GM23338 (cell line): ENCODE measurements at regions not wholly inside any gene's neighbourhood (a gene's known extent, or its start where the extent isn't known, plus 50 kb on each side); places are given as distances from the start of the nearest gene placed in this dataset.

Source experiments
- ATAC-seq: fragments of 200-7000 bp; cut with Tn5 transposase; 3 replicates; pipeline ENCODE4 v1.9.1; 2020
- DNase-seq: peaks from one replicate; pipeline ENCODE4 v3.0.0-alpha.2; 2015; ENCODE audit warnings: low spot score
- H2AFZ ChIP-seq: fragments of 200-600 bp; sonication (generic); 2 replicates; pipeline ENCODE4 v1.8.0; 2016; ENCODE audit warnings: antibody characterized with exemption, mild to moderate bottlenecking, moderate library complexity
- H3F3A ChIP-seq: fragments of 200-600 bp; sonication (generic); replicated peaks from 2 replicates; pipeline ENCODE4 v1.8.0; 2017; ENCODE audit warnings: antibody characterized with exemption, mixed run types, low read depth
- H3K27ac ChIP-seq: fragments of 200-600 bp; sonication (generic); 2 replicates; pipeline ENCODE4 v1.6.1; 2016; ENCODE audit warnings: low read depth
- H3K27me3 ChIP-seq: fragments of 200-600 bp; sonication (generic); 2 replicates; pipeline ENCODE4 v1.8.0; 2016; ENCODE audit warnings: mild to moderate bottlenecking, mixed run types, moderate library complexity; ENCODE audit not compliant: insufficient read depth
- H3K36me3 ChIP-seq: fragments of 200-600 bp; sonication (generic); 2 replicates; pipeline ENCODE4 v1.8.0; 2016; ENCODE audit warnings: mild to moderate bottlenecking; ENCODE audit not compliant: insufficient read depth
- H3K4me1 ChIP-seq: fragments of 200-600 bp; sonication (generic); 2 replicates; pipeline ENCODE4 v1.8.0; 2016; ENCODE audit warnings: mild to moderate bottlenecking, moderate library complexity; ENCODE audit not compliant: insufficient read depth
- H3K4me2 ChIP-seq: fragments of 200-600 bp; sonication (generic); 2 replicates; pipeline ENCODE4 v1.7.1; 2017; ENCODE audit warnings: mixed run types
- H3K4me3 ChIP-seq: fragments of 200-600 bp; sonication (generic); 2 replicates; pipeline ENCODE4 v1.6.1; 2016; ENCODE audit warnings: mixed run types
- H3K79me2 ChIP-seq: fragments of 200-600 bp; sonication (generic); replicated peaks from 2 replicates; pipeline ENCODE4 v1.8.0; 2017; ENCODE audit warnings: mild to moderate bottlenecking; ENCODE audit not compliant: insufficient read depth
- H3K9me2 ChIP-seq: fragments of 200-600 bp; sonication (generic); 2 replicates; pipeline ENCODE4 v1.8.0; 2017; ENCODE audit not compliant: insufficient read depth
- H4K20me1 ChIP-seq: fragments of 200-600 bp; sonication (generic); replicated peaks from 2 replicates; pipeline ENCODE4 v1.8.0; 2017; ENCODE audit warnings: mild to moderate bottlenecking; ENCODE audit not compliant: insufficient read depth
- H3K27ac Mint-ChIP-seq: 2 replicates; pipeline ENCODE4 v1.8.0; 2020; ENCODE audit warnings: inconsistent platforms, mild to moderate bottlenecking, moderate library complexity, mixed read lengths
- H3K27me3 Mint-ChIP-seq: 3 replicates; pipeline ENCODE4 v1.8.0; 2022; ENCODE audit warnings: low read depth, mild to moderate bottlenecking, moderate library complexity, mixed read lengths, inconsistent platforms; ENCODE audit not compliant: insufficient read depth, poor library complexity
- H3K36me3 Mint-ChIP-seq: 3 replicates; pipeline ENCODE4 v1.8.0; 2021; ENCODE audit warnings: low read depth, mild to moderate bottlenecking, inconsistent platforms, moderate library complexity, mixed read lengths
- H3K4me1 Mint-ChIP-seq: 3 replicates; pipeline ENCODE4 v1.8.0; 2020; ENCODE audit warnings: mild to moderate bottlenecking, inconsistent platforms, mixed read lengths
- H3K4me3 Mint-ChIP-seq: 3 replicates; pipeline ENCODE4 v1.8.0; 2021; ENCODE audit warnings: moderate library complexity, mild to moderate bottlenecking, inconsistent platforms, mixed read lengths
- H3K9me3 Mint-ChIP-seq: 3 replicates; pipeline ENCODE4 v1.8.0; 2020; ENCODE audit warnings: moderate library complexity, mild to moderate bottlenecking, inconsistent platforms, mixed read lengths
- CREB1 ChIP-seq: fragments of 250-450 bp; sonication (Bioruptor Pico); IDR thresholded peaks from 2 replicates; pipeline ENCODE4 v1.5.0; 2020; ENCODE audit warnings: low read depth, mild to moderate bottlenecking, moderate library complexity
- ETS1 ChIP-seq: IDR thresholded peaks from 2 replicates; pipeline ENCODE4 v1.6.1; 2016; ENCODE audit warnings: antibody characterized with exemption
- EZH2 ChIP-seq: fragments of 200-600 bp; sonication (generic); IDR thresholded peaks from one replicate; pipeline ENCODE4 v1.8.0; 2017; ENCODE audit warnings: antibody characterized with exemption, mild to moderate bottlenecking, low read depth; ENCODE audit not compliant: unreplicated experiment
- EZH2phosphoT487 ChIP-seq: fragments of 200-600 bp; sonication (generic); IDR thresholded peaks from one replicate; pipeline ENCODE4 v1.8.1; 2018; ENCODE audit warnings: antibody characterized with exemption; ENCODE audit not compliant: unreplicated experiment
- JUNB ChIP-seq: IDR thresholded peaks from one replicate; pipeline ENCODE4 v1.6.1; 2016; ENCODE audit warnings: antibody characterized with exemption; ENCODE audit not compliant: unreplicated experiment
- ZNF114 ChIP-seq: fragments of 250-450 bp; sonication (Bioruptor Pico); IDR thresholded peaks from 2 replicates; pipeline ENCODE4 v1.5.0; 2020; ENCODE audit warnings: mild to moderate bottlenecking, moderate library complexity
- ZNF331 ChIP-seq: fragments of 250-450 bp; sonication (Bioruptor Pico); IDR thresholded peaks from 2 replicates; pipeline ENCODE4 v1.5.0; 2020; ENCODE audit warnings: low read depth, mild to moderate bottlenecking, moderate library complexity
- TF ChIP-seq, protein P1 (sequence below): fragments of 250-450 bp; sonication (Bioruptor Pico); IDR thresholded peaks from 2 replicates; pipeline ENCODE4 v1.5.0; 2020; ENCODE audit warnings: mild to moderate bottlenecking, moderate library complexity

DNA sequence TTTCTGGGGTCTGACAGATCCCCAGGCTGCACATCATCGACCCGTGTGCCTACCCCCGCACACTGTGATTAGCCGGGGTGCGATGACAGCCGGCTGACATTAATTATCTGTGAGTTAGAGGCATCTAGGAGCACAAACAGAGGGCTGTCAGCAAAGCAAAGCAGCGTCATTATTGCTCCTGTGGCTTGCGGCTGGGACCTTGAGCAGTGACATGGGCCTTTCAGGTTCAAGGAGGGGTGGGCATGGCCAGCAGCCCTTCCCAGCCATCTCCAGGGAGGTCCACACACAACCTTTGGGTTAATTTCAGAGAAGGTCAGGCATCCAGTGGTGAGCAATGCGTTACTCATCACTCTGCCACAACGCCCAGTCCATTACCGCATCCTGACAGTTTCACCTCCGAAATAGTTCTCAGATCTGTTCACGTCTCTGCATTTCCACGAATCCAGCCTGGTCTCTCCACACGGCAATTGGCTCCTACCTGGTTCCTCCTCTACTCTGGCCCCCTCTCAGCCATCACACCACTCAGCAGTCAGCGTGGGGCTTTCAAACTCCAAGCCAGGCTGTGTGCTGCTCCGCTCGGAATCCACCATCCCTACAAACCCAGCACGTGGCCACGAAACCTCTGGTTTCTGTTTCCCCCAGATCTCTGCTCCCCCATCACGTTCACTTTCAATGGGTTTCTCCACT lies 249.7 kb upstream of the C16orf82 start (continued):
- TF ChIP-seq, protein P1, sequence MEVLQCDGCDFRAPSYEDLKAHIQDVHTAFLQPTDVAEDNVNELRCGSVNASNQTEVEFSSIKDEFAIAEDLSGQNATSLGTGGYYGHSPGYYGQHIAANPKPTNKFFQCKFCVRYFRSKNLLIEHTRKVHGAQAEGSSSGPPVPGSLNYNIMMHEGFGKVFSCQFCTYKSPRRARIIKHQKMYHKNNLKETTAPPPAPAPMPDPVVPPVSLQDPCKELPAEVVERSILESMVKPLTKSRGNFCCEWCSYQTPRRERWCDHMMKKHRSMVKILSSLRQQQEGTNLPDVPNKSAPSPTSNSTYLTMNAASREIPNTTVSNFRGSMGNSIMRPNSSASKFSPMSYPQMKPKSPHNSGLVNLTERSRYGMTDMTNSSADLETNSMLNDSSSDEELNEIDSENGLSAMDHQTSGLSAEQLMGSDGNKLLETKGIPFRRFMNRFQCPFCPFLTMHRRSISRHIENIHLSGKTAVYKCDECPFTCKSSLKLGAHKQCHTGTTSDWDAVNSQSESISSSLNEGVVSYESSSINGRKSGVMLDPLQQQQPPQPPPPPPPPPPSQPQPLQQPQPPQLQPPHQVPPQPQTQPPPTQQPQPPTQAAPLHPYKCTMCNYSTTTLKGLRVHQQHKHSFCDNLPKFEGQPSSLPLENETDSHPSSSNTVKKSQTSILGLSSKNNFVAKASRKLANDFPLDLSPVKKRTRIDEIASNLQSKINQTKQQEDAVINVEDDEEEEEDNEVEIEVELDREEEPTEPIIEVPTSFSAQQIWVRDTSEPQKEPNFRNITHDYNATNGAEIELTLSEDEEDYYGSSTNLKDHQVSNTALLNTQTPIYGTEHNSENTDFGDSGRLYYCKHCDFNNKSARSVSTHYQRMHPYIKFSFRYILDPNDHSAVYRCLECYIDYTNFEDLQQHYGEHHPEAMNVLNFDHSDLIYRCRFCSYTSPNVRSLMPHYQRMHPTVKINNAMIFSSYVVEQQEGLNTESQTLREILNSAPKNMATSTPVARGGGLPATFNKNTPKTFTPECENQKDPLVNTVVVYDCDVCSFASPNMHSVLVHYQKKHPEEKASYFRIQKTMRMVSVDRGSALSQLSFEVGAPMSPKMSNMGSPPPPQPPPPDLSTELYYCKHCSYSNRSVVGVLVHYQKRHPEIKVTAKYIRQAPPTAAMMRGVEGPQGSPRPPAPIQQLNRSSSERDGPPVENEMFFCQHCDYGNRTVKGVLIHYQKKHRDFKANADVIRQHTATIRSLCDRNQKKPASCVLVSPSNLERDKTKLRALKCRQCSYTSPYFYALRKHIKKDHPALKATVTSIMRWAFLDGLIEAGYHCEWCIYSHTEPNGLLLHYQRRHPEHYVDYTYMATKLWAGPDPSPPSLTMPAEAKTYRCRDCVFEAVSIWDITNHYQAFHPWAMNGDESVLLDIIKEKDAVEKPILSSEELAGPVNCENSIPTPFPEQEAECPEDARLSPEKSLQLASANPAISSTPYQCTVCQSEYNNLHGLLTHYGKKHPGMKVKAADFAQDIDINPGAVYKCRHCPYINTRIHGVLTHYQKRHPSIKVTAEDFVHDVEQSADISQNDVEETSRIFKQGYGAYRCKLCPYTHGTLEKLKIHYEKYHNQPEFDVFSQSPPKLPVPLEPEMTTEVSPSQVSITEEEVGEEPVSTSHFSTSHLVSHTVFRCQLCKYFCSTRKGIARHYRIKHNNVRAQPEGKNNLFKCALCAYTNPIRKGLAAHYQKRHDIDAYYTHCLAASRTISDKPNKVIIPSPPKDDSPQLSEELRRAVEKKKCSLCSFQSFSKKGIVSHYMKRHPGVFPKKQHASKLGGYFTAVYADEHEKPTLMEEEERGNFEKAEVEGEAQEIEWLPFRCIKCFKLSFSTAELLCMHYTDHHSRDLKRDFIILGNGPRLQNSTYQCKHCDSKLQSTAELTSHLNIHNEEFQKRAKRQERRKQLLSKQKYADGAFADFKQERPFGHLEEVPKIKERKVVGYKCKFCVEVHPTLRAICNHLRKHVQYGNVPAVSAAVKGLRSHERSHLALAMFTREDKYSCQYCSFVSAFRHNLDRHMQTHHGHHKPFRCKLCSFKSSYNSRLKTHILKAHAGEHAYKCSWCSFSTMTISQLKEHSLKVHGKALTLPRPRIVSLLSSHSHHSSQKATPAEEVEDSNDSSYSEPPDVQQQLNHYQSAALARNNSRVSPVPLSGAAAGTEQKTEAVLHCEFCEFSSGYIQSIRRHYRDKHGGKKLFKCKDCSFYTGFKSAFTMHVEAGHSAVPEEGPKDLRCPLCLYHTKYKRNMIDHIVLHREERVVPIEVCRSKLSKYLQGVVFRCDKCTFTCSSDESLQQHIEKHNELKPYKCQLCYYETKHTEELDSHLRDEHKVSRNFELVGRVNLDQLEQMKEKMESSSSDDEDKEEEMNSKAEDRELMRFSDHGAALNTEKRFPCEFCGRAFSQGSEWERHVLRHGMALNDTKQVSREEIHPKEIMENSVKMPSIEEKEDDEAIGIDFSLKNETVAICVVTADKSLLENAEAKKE (CRISPR knock-in tag), result no peak
- TF ChIP-seq JUNB (no peak), ZNF331 (CRISPR knock-in tag) (no peak), ETS1 (no peak), EZH2 (no peak), EZH2phosphoT487 (no peak)

GRCh38 chr16:26818393-26818792 lies 248.3 kb upstream of the C16orf82 start:
- H3K27ac ChIP-seq, result no peak overlapping the region
- no peak overlapping the region for H2AFZ ChIP-seq
- Mint-ChIP-seq H3K9me3 (peaks cover 84% of the 10 kb centered on the region), H3K4me1 (no peaks in the 10 kb centered on the region), H3K27ac (no peak overlapping the region), H3K27me3 (no peaks in the 10 kb centered on the region), H3K4me3 (no peak overlapping the region), H3K36me3 (peaks cover 6% of the 10 kb centered on the region; the same call in 1 of the 3 replicates)
- no peak for ATAC-seq
- no peaks in the 10 kb centered on the region for H3F3A ChIP-seq
- no peak overlapping the region for H3K4me2 ChIP-seq
- no peaks in the 10 kb centered on the region for H3K79me2 ChIP-seq
- H3K4me1 ChIP-seq, result no peaks in the 10 kb centered on the region
- H3K27me3 ChIP-seq, result no peaks in the 10 kb centered on the region
- H3K36me3 ChIP-seq, result no peaks in the 10 kb centered on the region
- no peaks in the 10 kb centered on the region for H3K9me2 ChIP-seq
- DNase-seq, result no peak
- H4K20me1 ChIP-seq, result no peaks in the 10 kb centered on the region
- H3K4me3 ChIP-seq, result no peak overlapping the region
- TF ChIP-seq EZH2phosphoT487 (no peak), ZNF114 (CRISPR knock-in tag) (no peak), ZNF331 (CRISPR knock-in tag) (no peak), CREB1 (CRISPR knock-in tag) (no peak)
- TF ChIP-seq, protein P1 (CRISPR knock-in tag), result no peak
